ENCODE measurements at regions not wholly inside any gene's neighbourhood (a gene's known extent, or its start where the extent isn't known, plus 50 kb on each side); places are given as distances from the start of the nearest gene placed in this dataset.
"Not testable (repeated sequence)": the region's sequence is repeated elsewhere in the genome, so short reads cannot be mapped to it uniquely, and the experiment has no call there.

- Mint-ChIP-seq H3K4me1 (no peaks in the 10 kb centered on the region), H3K27me3 (ENCODE audit: insufficient read depth) (no peaks in the 10 kb centered on the region), H3K36me3 (ENCODE audit: low read depth) (no peaks in the 10 kb centered on the region), H3K4me3 (no peak overlapping the region), H3K27ac (no peak overlapping the region), H3K9me3 (no peaks in the 10 kb centered on the region)
- DNase-seq: no peak
- Histone ChIP-seq H3K9ac (ENCODE audit: extremely low read depth, low read length, poor library complexity, severe bottlenecking) (no peak overlapping the region), H3K36me3 (ENCODE audit: control insufficient read depth, insufficient read depth, low read length) (no peaks in the 10 kb centered on the region), H3K4me1 (ENCODE audit: control insufficient read depth, insufficient read depth, low read length) (no peaks in the 10 kb centered on the region), H3K9me3 (ENCODE audit: control insufficient read depth, low read length) (peaks cover 3% of the 10 kb centered on the region), H3K27me3 (ENCODE audit: control insufficient read depth, insufficient read depth, low read length, poor library complexity, severe bottlenecking) (no peaks in the 10 kb centered on the region), H3K4me3 (ENCODE audit: low read length) (no peak overlapping the region), H3K27ac (ENCODE audit: low read depth, low read length) (no peak overlapping the region)
- WGBS, 2 experiments (ENCODE audit: insufficient coverage in 1 of 2, insufficient read length in 1 of 2): 80 to 93% methylated on average over 1 to 3 of the region's 3 CpGs
- TF ChIP-seq, protein P1, sequence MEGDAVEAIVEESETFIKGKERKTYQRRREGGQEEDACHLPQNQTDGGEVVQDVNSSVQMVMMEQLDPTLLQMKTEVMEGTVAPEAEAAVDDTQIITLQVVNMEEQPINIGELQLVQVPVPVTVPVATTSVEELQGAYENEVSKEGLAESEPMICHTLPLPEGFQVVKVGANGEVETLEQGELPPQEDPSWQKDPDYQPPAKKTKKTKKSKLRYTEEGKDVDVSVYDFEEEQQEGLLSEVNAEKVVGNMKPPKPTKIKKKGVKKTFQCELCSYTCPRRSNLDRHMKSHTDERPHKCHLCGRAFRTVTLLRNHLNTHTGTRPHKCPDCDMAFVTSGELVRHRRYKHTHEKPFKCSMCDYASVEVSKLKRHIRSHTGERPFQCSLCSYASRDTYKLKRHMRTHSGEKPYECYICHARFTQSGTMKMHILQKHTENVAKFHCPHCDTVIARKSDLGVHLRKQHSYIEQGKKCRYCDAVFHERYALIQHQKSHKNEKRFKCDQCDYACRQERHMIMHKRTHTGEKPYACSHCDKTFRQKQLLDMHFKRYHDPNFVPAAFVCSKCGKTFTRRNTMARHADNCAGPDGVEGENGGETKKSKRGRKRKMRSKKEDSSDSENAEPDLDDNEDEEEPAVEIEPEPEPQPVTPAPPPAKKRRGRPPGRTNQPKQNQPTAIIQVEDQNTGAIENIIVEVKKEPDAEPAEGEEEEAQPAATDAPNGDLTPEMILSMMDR (conservative IDR thresholded peaks at IDR 0.05): no peak
These were observed 111.7 kb upstream of the OSTN start for GRCh38 chr3:191087391-191087790.

- no peaks in the 10 kb centered on the region for H3K27me3 Mint-ChIP-seq (ENCODE audit: insufficient read depth)
- DNase-seq: no peak
These were observed 114.0 kb upstream of the OSTN start for GRCh38 chr3:191085091-191085490.

GRCh38 chr3:191078913-191079312 is 120.1 kb upstream of the OSTN start:
- H3K36me3 Mint-ChIP-seq (ENCODE audit: low read depth); H3K9me3 ChIP-seq (ENCODE audit: control insufficient read depth, low read length); H3K9me3 Mint-ChIP-seq; H3K27ac ChIP-seq (ENCODE audit: low read depth, low read length); H3K9ac ChIP-seq (ENCODE audit: extremely low read depth, low read length, poor library complexity, severe bottlenecking); H3K4me3 ChIP-seq (ENCODE audit: low read length); H3K4me3 Mint-ChIP-seq; H3K36me3 ChIP-seq (ENCODE audit: control insufficient read depth, insufficient read depth, low read length); H3K27me3 ChIP-seq (ENCODE audit: control insufficient read depth, insufficient read depth, low read length, poor library complexity, severe bottlenecking); H3K4me1 ChIP-seq (ENCODE audit: control insufficient read depth, insufficient read depth, low read length); DNase-seq; H3K27ac Mint-ChIP-seq; H3K27me3 Mint-ChIP-seq (ENCODE audit: insufficient read depth); H3K4me1 Mint-ChIP-seq: not testable (repeated sequence)
- WGBS, 2 experiments (ENCODE audit: insufficient coverage in 1 of 2, insufficient read length in 1 of 2): 85% methylated on average over 3 of the region's 3 CpGs; no CpG with 5 or more reads in 1 of the 2 experiments

More at GRCh38 chr3:191085091-191085490, 114.0 kb upstream of the OSTN start:
- Histone ChIP-seq H3K9ac (ENCODE audit: extremely low read depth, low read length, poor library complexity, severe bottlenecking) (no peak overlapping the region), H3K4me1 (ENCODE audit: control insufficient read depth, insufficient read depth, low read length) (no peaks in the 10 kb centered on the region), H3K27ac (ENCODE audit: low read depth, low read length) (no peak overlapping the region), H3K36me3 (ENCODE audit: control insufficient read depth, insufficient read depth, low read length) (no peaks in the 10 kb centered on the region), H3K27me3 (ENCODE audit: control insufficient read depth, insufficient read depth, low read length, poor library complexity, severe bottlenecking) (no peaks in the 10 kb centered on the region), H3K4me3 (ENCODE audit: low read length) (no peak overlapping the region), H3K9me3 (ENCODE audit: control insufficient read depth, low read length) (peaks cover 5% of the 10 kb centered on the region)
- WGBS, 2 experiments (ENCODE audit: insufficient coverage in 1 of 2, insufficient read length in 1 of 2): 93 to 100% methylated on average over 1 to 3 of the region's 3 CpGs
- H3K36me3 Mint-ChIP-seq (ENCODE audit: low read depth): no peaks in the 10 kb centered on the region
- H3K4me3 Mint-ChIP-seq: no peak overlapping the region
- H3K27ac Mint-ChIP-seq: no peak overlapping the region
- TF ChIP-seq, protein P1 (conservative IDR thresholded peaks at IDR 0.05): no peak
- no peaks in the 10 kb centered on the region for H3K4me1 Mint-ChIP-seq
- no peaks in the 10 kb centered on the region for H3K9me3 Mint-ChIP-seq

- no peaks in the 10 kb centered on the region for H3K4me1 Mint-ChIP-seq
- no peaks in the 10 kb centered on the region for H3K4me1 ChIP-seq (ENCODE audit: control insufficient read depth, insufficient read depth, low read length)
- H3K27me3 ChIP-seq (ENCODE audit: control insufficient read depth, insufficient read depth, low read length, poor library complexity, severe bottlenecking): no peaks in the 10 kb centered on the region
- WGBS, 2 experiments (ENCODE audit: insufficient coverage in 1 of 2, insufficient read length in 1 of 2): 89 to 100% methylated on average over 1 to 2 of the region's 2 CpGs
- TF ChIP-seq, protein P1 (conservative IDR thresholded peaks at IDR 0.05): no peak
- no peaks in the 10 kb centered on the region for H3K9me3 ChIP-seq (ENCODE audit: control insufficient read depth, low read length)
- H3K9me3 Mint-ChIP-seq: peaks cover 7% of the 10 kb centered on the region
- H3K27ac ChIP-seq (ENCODE audit: low read depth, low read length): no peak overlapping the region
- no peak overlapping the region for H3K4me3 Mint-ChIP-seq
- H3K27me3 Mint-ChIP-seq (ENCODE audit: insufficient read depth): no peaks in the 10 kb centered on the region
- no peak overlapping the region for H3K9ac ChIP-seq (ENCODE audit: extremely low read depth, low read length, poor library complexity, severe bottlenecking)
- H3K36me3 Mint-ChIP-seq (ENCODE audit: low read depth): no peaks in the 10 kb centered on the region
- no peak overlapping the region for H3K4me3 ChIP-seq (ENCODE audit: low read length)
- H3K36me3 ChIP-seq (ENCODE audit: control insufficient read depth, insufficient read depth, low read length): no peaks in the 10 kb centered on the region
- no peak overlapping the region for H3K27ac Mint-ChIP-seq
- DNase-seq: no peak
These were observed 122.0 kb upstream of the OSTN start for GRCh38 chr3:191076903-191077552.

Measured in endodermal cell (in vitro differentiated cells).